Activated CD4-positive, alpha-beta memory T cell treated with anti-CD3 and anti-CD28 coated beads for 36 hours (primary cell): ENCODE measurements at regions not wholly inside any gene's neighbourhood (a gene's known extent, or its start where the extent isn't known, plus 50 kb on each side); places are given as distances from the start of the nearest gene placed in this dataset.
"Not testable (repeated sequence)": the region's sequence is repeated elsewhere in the genome, so short reads cannot be mapped to it uniquely, and the experiment has no call there.

Source experiments
- CTCF ChIA-PET: fragments of 350-600 bp; sonication (Branson Sonifier 250); formaldehyde crosslinking; loops from one replicate; lab custom pipeline; 2021; ENCODE audit warnings: antibody characterized with exemption, inconsistent platforms; lab: Charles Lee
- POLR2A ChIA-PET: fragments of 350-600 bp; sonication (Branson Sonifier 250); formaldehyde crosslinking; loops from one replicate; lab custom pipeline; 2021; ENCODE audit warnings: antibody characterized with exemption; lab: Charles Lee
- DNase-seq: peaks from one replicate; pipeline ENCODE4 v3.0.0-alpha.2; 2020
- H3K27ac Mint-ChIP-seq: one replicate; pipeline ENCODE4 v1.8.0; 2021; ENCODE audit warnings: mixed read lengths
- H3K27me3 Mint-ChIP-seq: one replicate; pipeline ENCODE4 v1.8.0; 2021; ENCODE audit warnings: mixed read lengths
- H3K36me3 Mint-ChIP-seq: one replicate; pipeline ENCODE4 v1.8.0; 2021; ENCODE audit warnings: mixed read lengths
- H3K4me1 Mint-ChIP-seq: one replicate; pipeline ENCODE4 v1.8.0; 2021; ENCODE audit warnings: low read depth, mixed read lengths
- H3K4me3 Mint-ChIP-seq: one replicate; pipeline ENCODE4 v1.8.0; 2021; ENCODE audit warnings: mild to moderate bottlenecking, mixed read lengths
- H3K9me3 Mint-ChIP-seq: one replicate; pipeline ENCODE4 v1.8.0; 2021; ENCODE audit warnings: mixed read lengths
- intact Hi-C: fragments of 100-400 bp; cut with micrococcal nuclease; formaldehyde crosslinking; loops from one replicate; pipeline ENCODE4 v1.15.1; 2023

GRCh38 chr2:52269696-52270485 lies 1238.0 kb upstream of the NRXN1 start:
- CTCF ChIA-PET = no interaction called here

GRCh38 chr2:52264911-52265310 lies 1233.0 kb upstream of the NRXN1 start:
- CTCF ChIA-PET = no interaction called here
- Mint-ChIP-seq H3K9me3 (peaks cover 6% of the 10 kb centered on the region), H3K36me3 (no peaks in the 10 kb centered on the region), H3K27ac (no peak overlapping the region), H3K4me3 (no peak overlapping the region), H3K27me3 (no peaks in the 10 kb centered on the region), H3K4me1 (no peaks in the 10 kb centered on the region)
- POLR2A ChIA-PET = no interaction called here
- intact Hi-C loops = no loop called here
- DNase-seq = no peak

More at GRCh38 chr2:52269696-52270485, 1238.0 kb upstream of the NRXN1 start:
- Mint-ChIP-seq H3K9me3 (peaks cover 20% of the 10 kb centered on the region), H3K4me1 (no peaks in the 10 kb centered on the region), H3K27me3 (no peaks in the 10 kb centered on the region), H3K4me3 (no peak overlapping the region), H3K27ac (no peak overlapping the region), H3K36me3 (no peaks in the 10 kb centered on the region)
- POLR2A ChIA-PET = no interaction called here
- no peak for DNase-seq
- intact Hi-C loops = no loop called here

GRCh38 chr2:52264488-52264887 lies 1232.6 kb upstream of the NRXN1 start:
- H3K9me3 Mint-ChIP-seq = peaks cover 6% of the 10 kb centered on the region
- no peak overlapping the region for H3K27ac Mint-ChIP-seq
- no peaks in the 10 kb centered on the region for H3K27me3 Mint-ChIP-seq
- no peak for DNase-seq
- no peaks in the 10 kb centered on the region for H3K4me1 Mint-ChIP-seq
- intact Hi-C loops = no loop called here
- no peak overlapping the region for H3K4me3 Mint-ChIP-seq
- ChIA-PET POLR2A (no interaction called here), CTCF (no interaction called here)
- no peaks in the 10 kb centered on the region for H3K36me3 Mint-ChIP-seq

- Mint-ChIP-seq H3K27ac (no peak overlapping the region), H3K4me1 (no peaks in the 10 kb centered on the region), H3K36me3 (no peaks in the 10 kb centered on the region), H3K4me3 (no peak overlapping the region), H3K27me3 (no peaks in the 10 kb centered on the region), H3K9me3 (peaks cover 2% of the 10 kb centered on the region)
- DNase-seq = no peak
- ChIA-PET POLR2A (no interaction called here), CTCF (no interaction called here)
- intact Hi-C loops = no loop called here
These were observed 1229.0 kb upstream of the NRXN1 start for GRCh38 chr2:52260904-52261303.

- CTCF ChIA-PET, H3K9me3 Mint-ChIP-seq, intact Hi-C loops, H3K4me1 Mint-ChIP-seq, H3K27me3 Mint-ChIP-seq, H3K36me3 Mint-ChIP-seq, H3K27ac Mint-ChIP-seq, DNase-seq, H3K4me3 Mint-ChIP-seq, POLR2A ChIA-PET: not testable (repeated sequence)
These were observed 1227.0 kb upstream of the NRXN1 start for GRCh38 chr2:52258967-52259366.

- no peaks in the 10 kb centered on the region for H3K27me3 Mint-ChIP-seq
- H3K36me3 Mint-ChIP-seq = no peaks in the 10 kb centered on the region
- H3K9me3 Mint-ChIP-seq = peaks cover 2% of the 10 kb centered on the region
- ChIA-PET POLR2A (no interaction called here), CTCF (no interaction called here)
- intact Hi-C loops = no loop called here
- H3K27ac Mint-ChIP-seq = no peak overlapping the region
- no peak for DNase-seq
- H3K4me1 Mint-ChIP-seq = no peaks in the 10 kb centered on the region
- H3K4me3 Mint-ChIP-seq = no peak overlapping the region
These were observed 1226.1 kb upstream of the NRXN1 start for GRCh38 chr2:52258038-52258437.

GRCh38 chr2:52253416-52253980 lies 1221.6 kb upstream of the NRXN1 start:
- POLR2A ChIA-PET = no interaction called here
- H3K27me3 Mint-ChIP-seq = no peaks in the 10 kb centered on the region
- no peaks in the 10 kb centered on the region for H3K36me3 Mint-ChIP-seq
- intact Hi-C loops = no loop called here
- no peaks in the 10 kb centered on the region for H3K4me1 Mint-ChIP-seq
- H3K4me3 Mint-ChIP-seq = no peak overlapping the region
- no peak for DNase-seq
- H3K9me3 Mint-ChIP-seq = peaks cover 2% of the 10 kb centered on the region
- CTCF ChIA-PET = interaction anchor here (0.9 kb wide), 1 partner anchor 9 kb away, joined by 6 read pairs; no protein-coding TSS in a partner anchor
- no peak overlapping the region for H3K27ac Mint-ChIP-seq

GRCh38 chr2:52238782-52239181 lies 1206.8 kb upstream of the NRXN1 start:
- Mint-ChIP-seq H3K4me3 (no peak overlapping the region), H3K36me3 (no peaks in the 10 kb centered on the region), H3K9me3 (peaks cover 10% of the 10 kb centered on the region), H3K4me1 (no peaks in the 10 kb centered on the region), H3K27ac (no peak overlapping the region), H3K27me3 (no peaks in the 10 kb centered on the region)
- no peak for DNase-seq
- ChIA-PET POLR2A (no interaction called here), CTCF (no interaction called here)
- intact Hi-C loops = no loop called here

- CTCF ChIA-PET = no interaction called here
- intact Hi-C loops = no loop called here
- peaks cover 13% of the 10 kb centered on the region for H3K9me3 Mint-ChIP-seq
These were observed 1190.2 kb upstream of the NRXN1 start for GRCh38 chr2:52222128-52222527.

GRCh38 chr2:52220393-52220792 lies 1188.5 kb upstream of the NRXN1 start:
- H3K27me3 Mint-ChIP-seq = no peaks in the 10 kb centered on the region
- intact Hi-C loops = no loop called here

More at GRCh38 chr2:52222128-52222527, 1190.2 kb upstream of the NRXN1 start:
- H3K36me3 Mint-ChIP-seq = no peaks in the 10 kb centered on the region
- H3K27me3 Mint-ChIP-seq = no peaks in the 10 kb centered on the region
- no peak overlapping the region for H3K4me3 Mint-ChIP-seq
- POLR2A ChIA-PET = no interaction called here
- no peak overlapping the region for H3K27ac Mint-ChIP-seq
- H3K4me1 Mint-ChIP-seq = no peaks in the 10 kb centered on the region
- DNase-seq = no peak

GRCh38 chr2:52210611-52211010 lies 1178.7 kb upstream of the NRXN1 start:
- Mint-ChIP-seq H3K27me3 (no peaks in the 10 kb centered on the region), H3K27ac (no peak overlapping the region), H3K36me3 (no peaks in the 10 kb centered on the region), H3K9me3 (peaks cover 2% of the 10 kb centered on the region), H3K4me3 (no peak overlapping the region), H3K4me1 (no peaks in the 10 kb centered on the region)
- CTCF ChIA-PET = no interaction called here
- no peak for DNase-seq
- POLR2A ChIA-PET = no interaction called here
- intact Hi-C loops = no loop called here

More at GRCh38 chr2:52220393-52220792, 1188.5 kb upstream of the NRXN1 start:
- no peaks in the 10 kb centered on the region for H3K36me3 Mint-ChIP-seq
- CTCF ChIA-PET = no interaction called here
- no peak for DNase-seq
- H3K4me1 Mint-ChIP-seq = no peaks in the 10 kb centered on the region
- H3K4me3 Mint-ChIP-seq = no peak overlapping the region
- H3K27ac Mint-ChIP-seq = no peak overlapping the region
- peaks cover 10% of the 10 kb centered on the region for H3K9me3 Mint-ChIP-seq
- POLR2A ChIA-PET = no interaction called here

- no peaks in the 10 kb centered on the region for H3K4me1 Mint-ChIP-seq
- H3K9me3 Mint-ChIP-seq = peaks cover 2% of the 10 kb centered on the region
- no peak overlapping the region for H3K4me3 Mint-ChIP-seq
- H3K27ac Mint-ChIP-seq = no peak overlapping the region
- no peaks in the 10 kb centered on the region for H3K27me3 Mint-ChIP-seq
- intact Hi-C loops = no loop called here
- H3K36me3 Mint-ChIP-seq = no peaks in the 10 kb centered on the region
- CTCF ChIA-PET = no interaction called here
- POLR2A ChIA-PET = no interaction called here
- no peak for DNase-seq
These were observed 1178.2 kb upstream of the NRXN1 start for GRCh38 chr2:52210161-52210560.

- ChIA-PET POLR2A (no interaction called here), CTCF (no interaction called here)
- Mint-ChIP-seq H3K27ac (no peak overlapping the region), H3K4me1 (no peaks in the 10 kb centered on the region), H3K9me3 (peaks cover 11% of the 10 kb centered on the region), H3K27me3 (no peaks in the 10 kb centered on the region), H3K36me3 (no peaks in the 10 kb centered on the region), H3K4me3 (no peak overlapping the region)
- DNase-seq = no peak
- intact Hi-C loops = no loop called here
These were observed 1162.4 kb upstream of the NRXN1 start for GRCh38 chr2:52194342-52194741.
